B cell (primary cell): ENCODE measurements at regions not wholly inside any gene's neighbourhood (a gene's known extent, or its start where the extent isn't known, plus 50 kb on each side); places are given as distances from the start of the nearest gene placed in this dataset.

Source experiments
- ATAC-seq: fragments of 200-7000 bp; cut with Tn5 transposase; one replicate; pipeline ENCODE4 v1.10.0; 2021; ENCODE audit warnings: low read depth, mild to moderate bottlenecking, moderate number of reproducible peaks, moderate library complexity
- CTCF ChIA-PET: fragments of 350-600 bp; sonication (Branson Sonifier 250); formaldehyde crosslinking; loops from one replicate; lab custom pipeline; 2021; ENCODE audit warnings: antibody characterized with exemption, inconsistent platforms; lab: Charles Lee
- POLR2A ChIA-PET: fragments of 350-600 bp; sonication (Branson Sonifier 250); formaldehyde crosslinking; loops from one replicate; lab custom pipeline; 2021; ENCODE audit warnings: antibody characterized with exemption; lab: Charles Lee
- DNase-seq: peaks from one replicate; pipeline ENCODE4 v3.0.0; 2013
- H2AFZ ChIP-seq: 2 replicates; pipeline ENCODE4 v1.6.1; 2012; ENCODE audit warnings: mild to moderate bottlenecking, low read depth, low read length; ENCODE audit not compliant: insufficient read depth, poor library complexity, severe bottlenecking
- H3K27ac ChIP-seq, 2 donors: 1 replicate in 1 of 2; 2 replicates in 1 of 2; pipeline ENCODE4 v1.5.1; 2012 to 2013; ENCODE audit warnings: low read length in 2 of 2, mild to moderate bottlenecking in 2 of 2, moderate library complexity in 1 of 2
- H3K27me3 ChIP-seq, 4 experiments: fragments of 200-600 bp in 1 of 4; sonication (generic) in 1 of 4; replicated peaks in 1 of 4; 1 replicate in 2 of 4; 2 replicates in 2 of 4; pipeline versions ENCODE4 v1.6.1 to v1.7.0; 2013 to 2016; ENCODE audit warnings: low read length in 3 of 4, mild to moderate bottlenecking in 2 of 4, mixed read lengths in 1 of 4, moderate library complexity in 1 of 4; ENCODE audit not compliant: insufficient read depth in 4 of 4, control insufficient read depth in 3 of 4; ENCODE audit errors: control extremely low read depth in 1 of 4
- H3K36me3 ChIP-seq, 2 experiments: replicated peaks in 1 of 2; 1 replicate in 1 of 2; 2 replicates in 1 of 2; pipeline versions ENCODE4 v1.6.1 to v1.7.1; 2013; ENCODE audit warnings: low read length in 1 of 2; ENCODE audit not compliant: insufficient read depth in 2 of 2, control insufficient read depth in 1 of 2; ENCODE audit errors: control extremely low read depth in 1 of 2, extremely low read depth in 1 of 2
- H3K4me1 ChIP-seq, 2 donors: fragments of 200-600 bp in 1 of 2; sonication (generic) in 1 of 2; 1 replicate in 1 of 2; 2 replicates in 1 of 2; pipeline versions ENCODE4 v1.5.1 to v1.6.1; 2013 to 2017; ENCODE audit warnings: low read length in 2 of 2; ENCODE audit not compliant: control insufficient read depth in 2 of 2, insufficient read depth in 2 of 2
- H3K4me2 ChIP-seq: replicated peaks from 2 replicates; pipeline ENCODE3; 2012; ENCODE audit warnings: mild to moderate bottlenecking, low read depth, low read length; ENCODE audit not compliant: poor library complexity, severe bottlenecking
- H3K4me3 ChIP-seq, 5 experiments: fragments of 200-600 bp in 1 of 5; sonication (generic) in 1 of 5; 1 replicate in 3 of 5; 2 replicates in 2 of 5; pipeline versions ENCODE4 v1.5.1 to v1.7.0; 2011 to 2016; ENCODE audit warnings: low read length in 4 of 5, mild to moderate bottlenecking in 4 of 5, low read depth in 2 of 5, control low read depth in 1 of 5, moderate library complexity in 1 of 5; ENCODE audit not compliant: insufficient read depth in 1 of 5; ENCODE audit errors: control extremely low read depth in 1 of 5, extremely low read depth in 1 of 5
- H3K79me2 ChIP-seq: fragments of 200-600 bp; sonication (generic); one replicate; pipeline ENCODE4 v1.6.0; 2016; ENCODE audit warnings: low read length; ENCODE audit not compliant: control insufficient read depth, insufficient read depth
- H3K9ac ChIP-seq: fragments of 200-600 bp; sonication (generic); 2 replicates; pipeline ENCODE4 v1.6.1; 2017; ENCODE audit warnings: mild to moderate bottlenecking, low read length, moderate library complexity
- H3K9me3 ChIP-seq, 3 donors: one replicate each; pipeline versions ENCODE4 v1.6.1 to v1.7.1; 2013; ENCODE audit warnings: low read length in 2 of 3; ENCODE audit not compliant: control insufficient read depth in 2 of 3, insufficient read depth in 1 of 3; ENCODE audit errors: control extremely low read depth in 1 of 3
- H4K20me1 ChIP-seq: 2 replicates; pipeline ENCODE4 v1.6.0; 2012; ENCODE audit warnings: mild to moderate bottlenecking, low read length; ENCODE audit not compliant: insufficient read depth, control insufficient read depth, poor library complexity, severe bottlenecking
- H3K27ac Mint-ChIP-seq: one replicate; pipeline ENCODE4 v1.8.0; 2021; ENCODE audit warnings: mixed read lengths
- H3K27me3 Mint-ChIP-seq: one replicate; pipeline ENCODE4 v1.8.0; 2021; ENCODE audit warnings: mixed read lengths
- H3K4me1 Mint-ChIP-seq: one replicate; pipeline ENCODE4 v1.8.0; 2021; ENCODE audit warnings: mixed read lengths
- H3K4me3 Mint-ChIP-seq: one replicate; pipeline ENCODE4 v1.8.0; 2021; ENCODE audit warnings: mixed read lengths
- H3K9me3 Mint-ChIP-seq: one replicate; pipeline ENCODE4 v1.8.0; 2022; ENCODE audit warnings: mixed read lengths; ENCODE audit not compliant: insufficient read depth
- EZH2 ChIP-seq: IDR thresholded peaks from 2 replicates; pipeline ENCODE4 v1.6.1; 2012; ENCODE audit warnings: borderline replicate concordance, low read depth, mild to moderate bottlenecking, moderate library complexity, low read length; ENCODE audit not compliant: insufficient read depth, poor library complexity, severe bottlenecking
- WGBS: methylation state at CpG from one replicate; pipeline ENCODE4 v1.1.5; 2013; ENCODE audit warnings: missing lambda C conversion rate; ENCODE audit not compliant: insufficient coverage; 5-methylcytosine and 5-hydroxymethylcytosine counted together
- intact Hi-C: fragments of 100-400 bp; cut with micrococcal nuclease; formaldehyde crosslinking; loops from one replicate; pipeline ENCODE4 v1.10.0; 2022
- TF ChIP-seq, protein P1 (sequence below): fragments of 200-600 bp; IDR thresholded peaks from one replicate; pipeline ENCODE4 v1.8.0; 2022; ENCODE audit warnings: antibody characterized with exemption, mild to moderate bottlenecking

DNA sequence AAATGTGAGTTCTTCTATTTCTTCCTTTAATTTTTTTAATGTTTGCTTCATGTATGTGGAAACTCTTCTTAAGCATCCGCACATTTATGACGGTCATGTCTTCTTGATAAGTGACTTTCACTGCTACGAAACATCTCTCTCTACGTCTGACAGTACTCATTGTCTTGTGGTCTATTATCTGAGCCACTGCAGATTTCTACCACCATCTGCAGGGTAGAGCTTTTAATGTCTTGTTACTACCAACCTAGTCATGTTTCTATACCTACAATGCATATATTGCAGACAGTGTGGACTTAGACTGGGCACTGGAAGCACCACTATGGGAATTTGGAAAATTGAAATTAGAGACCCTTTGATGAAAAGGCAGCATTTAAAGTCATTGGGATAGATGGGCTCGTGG is 75.4 kb upstream of the ARHGEF7 start:
- intact Hi-C loops, result no loop called here
- Histone ChIP-seq H3K9me3 (no peaks in the 10 kb centered on the region), H3K4me2 (no peak overlapping the region), H2AFZ (no peak overlapping the region), H3K27me3 (no peaks in the 10 kb centered on the region), H3K9ac (no peak overlapping the region), H3K4me1 (no peaks in the 10 kb centered on the region), H3K27ac (no peak overlapping the region), H3K4me3 (no peak overlapping the region), H3K36me3 (no peaks in the 10 kb centered on the region), H4K20me1 (no peaks in the 10 kb centered on the region), H3K79me2 (no peaks in the 10 kb centered on the region)
- no peak for TF ChIP-seq EZH2
- Mint-ChIP-seq H3K27ac (no peak overlapping the region), H3K4me1 (peaks cover 10% of the 10 kb centered on the region), H3K9me3 (no peaks in the 10 kb centered on the region), H3K4me3 (no peak overlapping the region), H3K27me3 (peaks cover 38% of the 10 kb centered on the region)
- ChIA-PET POLR2A (no interaction called here), CTCF (interaction anchor here (1.3 kb wide), 1 partner anchor 13 kb away, joined by 4 read pairs; no protein-coding TSS in a partner anchor)
- DNase-seq (no peak), ATAC-seq (no peak)
- 89% methylated on average over 3 of the region's 5 CpGs for WGBS

DNA sequence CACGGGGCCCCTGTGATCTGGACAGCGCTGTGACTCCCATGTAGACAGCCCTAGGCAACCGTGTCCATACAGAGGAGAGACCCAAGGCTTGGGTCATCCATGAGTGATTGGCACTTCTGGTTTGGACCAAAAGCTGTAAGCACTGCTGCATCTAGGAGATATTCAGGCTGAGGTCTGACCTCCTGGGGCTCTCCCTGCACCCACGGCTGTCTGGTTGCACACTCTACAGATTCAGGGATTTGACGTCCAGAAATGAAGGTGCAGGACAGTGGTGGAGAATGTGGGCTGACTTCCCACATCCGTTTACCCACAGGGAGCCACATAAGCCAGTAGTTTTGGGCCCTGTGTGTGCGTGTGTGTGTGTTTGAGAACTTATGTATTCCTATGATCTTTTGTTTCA is 76.2 kb upstream of the ARHGEF7 start:
- DNase-seq (no peak), ATAC-seq (no peak)
- Histone ChIP-seq H3K27me3 (peaks cover 0 to under 1% (median 0%) of the 10 kb centered on the region in 4 experiments), H3K4me1 (no peaks in the 10 kb centered on the region), H3K9me3 (no peaks in the 10 kb centered on the region), H3K4me3 (no peak overlapping the region), H3K36me3 (no peaks in the 10 kb centered on the region), H3K4me2 (no peak overlapping the region), H3K27ac (no peak overlapping the region), H3K79me2 (no peaks in the 10 kb centered on the region), H3K9ac (no peak overlapping the region), H4K20me1 (no peaks in the 10 kb centered on the region), H2AFZ (no peak overlapping the region)
- intact Hi-C loops, result no loop called here
- peaks cover 38% of the 10 kb centered on the region for H3K27me3 Mint-ChIP-seq
- H3K27ac Mint-ChIP-seq, result no peak overlapping the region
- ChIA-PET POLR2A (no interaction called here), CTCF (no interaction called here)
- TF ChIP-seq, protein P1, sequence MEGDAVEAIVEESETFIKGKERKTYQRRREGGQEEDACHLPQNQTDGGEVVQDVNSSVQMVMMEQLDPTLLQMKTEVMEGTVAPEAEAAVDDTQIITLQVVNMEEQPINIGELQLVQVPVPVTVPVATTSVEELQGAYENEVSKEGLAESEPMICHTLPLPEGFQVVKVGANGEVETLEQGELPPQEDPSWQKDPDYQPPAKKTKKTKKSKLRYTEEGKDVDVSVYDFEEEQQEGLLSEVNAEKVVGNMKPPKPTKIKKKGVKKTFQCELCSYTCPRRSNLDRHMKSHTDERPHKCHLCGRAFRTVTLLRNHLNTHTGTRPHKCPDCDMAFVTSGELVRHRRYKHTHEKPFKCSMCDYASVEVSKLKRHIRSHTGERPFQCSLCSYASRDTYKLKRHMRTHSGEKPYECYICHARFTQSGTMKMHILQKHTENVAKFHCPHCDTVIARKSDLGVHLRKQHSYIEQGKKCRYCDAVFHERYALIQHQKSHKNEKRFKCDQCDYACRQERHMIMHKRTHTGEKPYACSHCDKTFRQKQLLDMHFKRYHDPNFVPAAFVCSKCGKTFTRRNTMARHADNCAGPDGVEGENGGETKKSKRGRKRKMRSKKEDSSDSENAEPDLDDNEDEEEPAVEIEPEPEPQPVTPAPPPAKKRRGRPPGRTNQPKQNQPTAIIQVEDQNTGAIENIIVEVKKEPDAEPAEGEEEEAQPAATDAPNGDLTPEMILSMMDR, result no peak
- no peak for TF ChIP-seq EZH2
- no peak overlapping the region for H3K4me3 Mint-ChIP-seq
- H3K4me1 Mint-ChIP-seq, result peaks cover 5% of the 10 kb centered on the region
- no peaks in the 10 kb centered on the region for H3K9me3 Mint-ChIP-seq
- WGBS, result 86% methylated on average over 5 of the region's 7 CpGs
